HEK293 (cell line): ENCODE measurements at regions not wholly inside any gene's neighbourhood (a gene's known extent, or its start where the extent isn't known, plus 50 kb on each side); places are given as distances from the start of the nearest gene placed in this dataset.

Experiments
- CTCF ChIA-PET: fragments of 350-600 bp; formaldehyde crosslinking; extraction: SDS; loops from one replicate; lab custom pipeline; 2021; ENCODE audit warnings: antibody characterized with exemption; lab: Yijun Ruan, JAX
- POLR2A ChIA-PET: fragments of 300-600 bp; formaldehyde crosslinking; extraction: SDS; loops from one replicate; lab custom pipeline; 2020; ENCODE audit warnings: antibody characterized with exemption, inconsistent platforms; lab: Yijun Ruan, JAX
- H3K27ac ChIP-seq: fragments of 200-500 bp; sonication (Bioruptor generic); 2 replicates; pipeline ENCODE4 v1.5.1; 2014; ENCODE audit warnings: low read depth, low read length, control low read depth, inconsistent platforms; ENCODE audit errors: extremely low read depth
- H3K36me3 ChIP-seq, 2 experiments: fragments of 200-500 bp in 1 of 2; sonication (Bioruptor generic) in 1 of 2; 1 replicate in 1 of 2; 2 replicates in 1 of 2; pipeline ENCODE4 v1.5.1; 2014 to 2017; ENCODE audit warnings: inconsistent platforms in 2 of 2, low read length in 2 of 2; ENCODE audit not compliant: control insufficient read depth in 2 of 2, insufficient read depth in 1 of 2
- H3K4me1 ChIP-seq: fragments of 200-500 bp; sonication (Bioruptor generic); 2 replicates; pipeline ENCODE4 v1.5.1; 2014; ENCODE audit warnings: mild to moderate bottlenecking, low read length, inconsistent platforms; ENCODE audit not compliant: control insufficient read depth, insufficient read depth
- H3K4me3 ChIP-seq: 2 replicates; pipeline ENCODE4 v1.5.1; 2011; ENCODE audit warnings: low read depth, mild to moderate bottlenecking, control low read depth, low read length, moderate library complexity
- H3K9me3 ChIP-seq: fragments of 200-500 bp; sonication (Bioruptor generic); 2 replicates; pipeline ENCODE4 v1.5.1; 2014; ENCODE audit warnings: low read depth, low read length, inconsistent platforms; ENCODE audit not compliant: control insufficient read depth, insufficient read depth
- WT1 ChIP-seq: fragments of 450-650 bp; formaldehyde crosslinking; IDR thresholded peaks from 2 replicates; pipeline ENCODE4 v1.5.1; 2016; ENCODE audit warnings: missing biosample characterization, missing genetic modification characterization
- ZBTB1 ChIP-seq: fragments of 450-650 bp; formaldehyde crosslinking; IDR thresholded peaks from 2 replicates; pipeline ENCODE4 v1.5.1; 2016; ENCODE audit warnings: missing biosample characterization, missing genetic modification characterization
- ZFHX2 ChIP-seq: fragments of 450-650 bp; formaldehyde crosslinking; conservative IDR thresholded peaks from 2 replicates; pipeline ENCODE4 v1.5.1; 2016; ENCODE audit warnings: missing biosample characterization, missing genetic modification characterization
- ZNF324 ChIP-seq: fragments of 450-650 bp; formaldehyde crosslinking; IDR thresholded peaks from 2 replicates; pipeline ENCODE4 v1.5.1; 2016; ENCODE audit warnings: missing biosample characterization, missing genetic modification characterization
- ZNF335 ChIP-seq: fragments of 450-650 bp; formaldehyde crosslinking; conservative IDR thresholded peaks from 2 replicates; pipeline ENCODE4 v1.5.1; 2016; ENCODE audit warnings: missing biosample characterization, missing genetic modification characterization
- ZNF362 ChIP-seq: fragments of 450-650 bp; formaldehyde crosslinking; IDR thresholded peaks from 2 replicates; pipeline ENCODE4 v1.5.1; 2016; ENCODE audit warnings: missing biosample characterization, missing genetic modification characterization
- ZNF426 ChIP-seq: fragments of 450-650 bp; formaldehyde crosslinking; IDR thresholded peaks from 2 replicates; pipeline ENCODE4 v1.5.1; 2017; ENCODE audit warnings: missing biosample characterization, missing genetic modification characterization, mild to moderate bottlenecking, inconsistent platforms, moderate library complexity
- ZNF433 ChIP-seq: fragments of 450-650 bp; formaldehyde crosslinking; IDR thresholded peaks from 2 replicates; pipeline ENCODE4 v1.5.1; 2016; ENCODE audit warnings: missing biosample characterization, missing genetic modification characterization, low read depth
- ZNF501 ChIP-seq: fragments of 450-650 bp; formaldehyde crosslinking; IDR thresholded peaks from 2 replicates; pipeline ENCODE4 v1.5.1; 2016; ENCODE audit warnings: missing biosample characterization, missing genetic modification characterization
- ZNF548 ChIP-seq: fragments of 450-650 bp; formaldehyde crosslinking; IDR thresholded peaks from 2 replicates; pipeline ENCODE4 v1.5.1; 2016; ENCODE audit warnings: missing biosample characterization, missing genetic modification characterization
- ZNF558 ChIP-seq: fragments of 450-650 bp; formaldehyde crosslinking; IDR thresholded peaks from 2 replicates; pipeline ENCODE4 v1.5.1; 2016; ENCODE audit warnings: missing biosample characterization, missing genetic modification characterization
- ZNF585B ChIP-seq: fragments of 450-650 bp; formaldehyde crosslinking; IDR thresholded peaks from 2 replicates; pipeline ENCODE4 v1.5.1; 2016; ENCODE audit warnings: missing biosample characterization, missing genetic modification characterization
- ZNF785 ChIP-seq: fragments of 450-650 bp; formaldehyde crosslinking; IDR thresholded peaks from 2 replicates; pipeline ENCODE4 v1.5.1; 2016; ENCODE audit warnings: missing biosample characterization, missing genetic modification characterization
- TF ChIP-seq, protein P1 (sequence below): fragments of 450-650 bp; formaldehyde crosslinking; IDR thresholded peaks from 2 replicates; pipeline ENCODE4 v1.5.1; 2016; ENCODE audit warnings: missing biosample characterization, missing genetic modification characterization, low read depth
- TF ChIP-seq, protein P2 (sequence below): fragments of 450-650 bp; formaldehyde crosslinking; IDR thresholded peaks from 2 replicates; pipeline ENCODE4 v1.5.1; 2016; ENCODE audit warnings: missing biosample characterization, missing genetic modification characterization
- TF ChIP-seq, protein P3 (sequence below): sonication (generic); formaldehyde crosslinking; IDR thresholded peaks from 2 replicates; pipeline ENCODE4 v1.8.1; 2022; ENCODE audit warnings: mild to moderate bottlenecking, moderate library complexity, missing genetic modification reagents
- TF ChIP-seq, protein P4 (sequence below): fragments of 450-650 bp; formaldehyde crosslinking; IDR thresholded peaks from 2 replicates; pipeline ENCODE4 v1.5.1; 2016; ENCODE audit warnings: missing biosample characterization, missing genetic modification characterization
- TF ChIP-seq, protein P5 (sequence below): fragments of 450-650 bp; formaldehyde crosslinking; IDR thresholded peaks from 2 replicates; pipeline ENCODE4 v1.5.1; 2016; ENCODE audit warnings: missing biosample characterization, missing genetic modification characterization

GRCh38 chr18:40018266-40018665 lies 1936.8 kb upstream of the PIK3C3 start:
- Histone ChIP-seq H3K4me3 (no peak overlapping the region), H3K4me1 (no peaks in the 10 kb centered on the region), H3K27ac (no peak overlapping the region), H3K36me3 (no peaks in the 10 kb centered on the region), H3K9me3 (no peaks in the 10 kb centered on the region)
- CTCF ChIA-PET, result no interaction called here
- no peak for TF ChIP-seq ZFHX2 (tag by site-specific recombination)
- POLR2A ChIA-PET, result no interaction called here

GRCh38 chr18:40017021-40017420 lies 1938.0 kb upstream of the PIK3C3 start:
- Histone ChIP-seq H3K4me3 (no peak overlapping the region), H3K36me3 (no peaks in the 10 kb centered on the region), H3K9me3 (no peaks in the 10 kb centered on the region), H3K27ac (no peak overlapping the region)
- POLR2A ChIA-PET, result no interaction called here
- CTCF ChIA-PET, result no interaction called here
- TF ChIP-seq, protein P1, sequence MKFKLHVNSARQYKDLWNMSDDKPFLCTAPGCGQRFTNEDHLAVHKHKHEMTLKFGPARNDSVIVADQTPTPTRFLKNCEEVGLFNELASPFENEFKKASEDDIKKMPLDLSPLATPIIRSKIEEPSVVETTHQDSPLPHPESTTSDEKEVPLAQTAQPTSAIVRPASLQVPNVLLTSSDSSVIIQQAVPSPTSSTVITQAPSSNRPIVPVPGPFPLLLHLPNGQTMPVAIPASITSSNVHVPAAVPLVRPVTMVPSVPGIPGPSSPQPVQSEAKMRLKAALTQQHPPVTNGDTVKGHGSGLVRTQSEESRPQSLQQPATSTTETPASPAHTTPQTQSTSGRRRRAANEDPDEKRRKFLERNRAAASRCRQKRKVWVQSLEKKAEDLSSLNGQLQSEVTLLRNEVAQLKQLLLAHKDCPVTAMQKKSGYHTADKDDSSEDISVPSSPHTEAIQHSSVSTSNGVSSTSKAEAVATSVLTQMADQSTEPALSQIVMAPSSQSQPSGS, result no peak
- TF ChIP-seq, protein P2, sequence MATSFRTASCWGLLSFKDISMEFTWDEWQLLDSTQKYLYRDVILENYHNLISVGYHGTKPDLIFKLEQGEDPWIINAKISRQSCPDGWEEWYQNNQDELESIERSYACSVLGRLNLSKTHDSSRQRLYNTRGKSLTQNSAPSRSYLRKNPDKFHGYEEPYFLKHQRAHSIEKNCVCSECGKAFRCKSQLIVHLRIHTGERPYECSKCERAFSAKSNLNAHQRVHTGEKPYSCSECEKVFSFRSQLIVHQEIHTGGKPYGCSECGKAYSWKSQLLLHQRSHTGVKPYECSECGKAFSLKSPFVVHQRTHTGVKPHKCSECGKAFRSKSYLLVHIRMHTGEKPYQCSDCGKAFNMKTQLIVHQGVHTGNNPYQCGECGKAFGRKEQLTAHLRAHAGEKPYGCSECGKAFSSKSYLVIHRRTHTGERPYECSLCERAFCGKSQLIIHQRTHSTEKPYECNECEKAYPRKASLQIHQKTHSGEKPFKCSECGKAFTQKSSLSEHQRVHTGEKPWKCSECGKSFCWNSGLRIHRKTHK (tag by site-specific recombination), result no peak
- no peak for TF ChIP-seq ZBTB1 (tag by site-specific recombination)
- no peak for TF ChIP-seq ZNF558 (tag by site-specific recombination)
- TF ChIP-seq ZNF585B (tag by site-specific recombination), result no peak
- TF ChIP-seq, protein P3, sequence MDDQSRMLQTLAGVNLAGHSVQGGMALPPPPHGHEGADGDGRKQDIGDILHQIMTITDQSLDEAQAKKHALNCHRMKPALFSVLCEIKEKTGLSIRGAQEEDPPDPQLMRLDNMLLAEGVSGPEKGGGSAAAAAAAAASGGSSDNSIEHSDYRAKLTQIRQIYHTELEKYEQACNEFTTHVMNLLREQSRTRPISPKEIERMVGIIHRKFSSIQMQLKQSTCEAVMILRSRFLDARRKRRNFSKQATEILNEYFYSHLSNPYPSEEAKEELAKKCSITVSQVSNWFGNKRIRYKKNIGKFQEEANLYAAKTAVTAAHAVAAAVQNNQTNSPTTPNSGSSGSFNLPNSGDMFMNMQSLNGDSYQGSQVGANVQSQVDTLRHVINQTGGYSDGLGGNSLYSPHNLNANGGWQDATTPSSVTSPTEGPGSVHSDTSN, result no peak
- TF ChIP-seq, protein P4, sequence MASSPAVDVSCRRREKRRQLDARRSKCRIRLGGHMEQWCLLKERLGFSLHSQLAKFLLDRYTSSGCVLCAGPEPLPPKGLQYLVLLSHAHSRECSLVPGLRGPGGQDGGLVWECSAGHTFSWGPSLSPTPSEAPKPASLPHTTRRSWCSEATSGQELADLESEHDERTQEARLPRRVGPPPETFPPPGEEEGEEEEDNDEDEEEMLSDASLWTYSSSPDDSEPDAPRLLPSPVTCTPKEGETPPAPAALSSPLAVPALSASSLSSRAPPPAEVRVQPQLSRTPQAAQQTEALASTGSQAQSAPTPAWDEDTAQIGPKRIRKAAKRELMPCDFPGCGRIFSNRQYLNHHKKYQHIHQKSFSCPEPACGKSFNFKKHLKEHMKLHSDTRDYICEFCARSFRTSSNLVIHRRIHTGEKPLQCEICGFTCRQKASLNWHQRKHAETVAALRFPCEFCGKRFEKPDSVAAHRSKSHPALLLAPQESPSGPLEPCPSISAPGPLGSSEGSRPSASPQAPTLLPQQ (tag by site-specific recombination), result no peak
- TF ChIP-seq ZNF324 (tag by site-specific recombination), result no peak
- no peak for TF ChIP-seq ZNF426 (tag by site-specific recombination)
- no peak for TF ChIP-seq ZNF335 (tag by site-specific recombination)
- no peak for TF ChIP-seq ZNF433 (tag by site-specific recombination)
- no peak for TF ChIP-seq ZNF785 (tag by site-specific recombination)
- no peak for TF ChIP-seq WT1 (tag by site-specific recombination)
- no peak for TF ChIP-seq ZNF501 (tag by site-specific recombination)
- TF ChIP-seq ZNF548 (tag by site-specific recombination), result no peak
- TF ChIP-seq, protein P5, sequence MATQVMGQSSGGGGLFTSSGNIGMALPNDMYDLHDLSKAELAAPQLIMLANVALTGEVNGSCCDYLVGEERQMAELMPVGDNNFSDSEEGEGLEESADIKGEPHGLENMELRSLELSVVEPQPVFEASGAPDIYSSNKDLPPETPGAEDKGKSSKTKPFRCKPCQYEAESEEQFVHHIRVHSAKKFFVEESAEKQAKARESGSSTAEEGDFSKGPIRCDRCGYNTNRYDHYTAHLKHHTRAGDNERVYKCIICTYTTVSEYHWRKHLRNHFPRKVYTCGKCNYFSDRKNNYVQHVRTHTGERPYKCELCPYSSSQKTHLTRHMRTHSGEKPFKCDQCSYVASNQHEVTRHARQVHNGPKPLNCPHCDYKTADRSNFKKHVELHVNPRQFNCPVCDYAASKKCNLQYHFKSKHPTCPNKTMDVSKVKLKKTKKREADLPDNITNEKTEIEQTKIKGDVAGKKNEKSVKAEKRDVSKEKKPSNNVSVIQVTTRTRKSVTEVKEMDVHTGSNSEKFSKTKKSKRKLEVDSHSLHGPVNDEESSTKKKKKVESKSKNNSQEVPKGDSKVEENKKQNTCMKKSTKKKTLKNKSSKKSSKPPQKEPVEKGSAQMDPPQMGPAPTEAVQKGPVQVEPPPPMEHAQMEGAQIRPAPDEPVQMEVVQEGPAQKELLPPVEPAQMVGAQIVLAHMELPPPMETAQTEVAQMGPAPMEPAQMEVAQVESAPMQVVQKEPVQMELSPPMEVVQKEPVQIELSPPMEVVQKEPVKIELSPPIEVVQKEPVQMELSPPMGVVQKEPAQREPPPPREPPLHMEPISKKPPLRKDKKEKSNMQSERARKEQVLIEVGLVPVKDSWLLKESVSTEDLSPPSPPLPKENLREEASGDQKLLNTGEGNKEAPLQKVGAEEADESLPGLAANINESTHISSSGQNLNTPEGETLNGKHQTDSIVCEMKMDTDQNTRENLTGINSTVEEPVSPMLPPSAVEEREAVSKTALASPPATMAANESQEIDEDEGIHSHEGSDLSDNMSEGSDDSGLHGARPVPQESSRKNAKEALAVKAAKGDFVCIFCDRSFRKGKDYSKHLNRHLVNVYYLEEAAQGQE (tag by site-specific recombination), result no peak
- TF ChIP-seq ZNF362 (tag by site-specific recombination), result no peak
- TF ChIP-seq, all 188 proteins: peak for 0
- no peaks in the 10 kb centered on the region for H3K4me1 ChIP-seq
